ENCODE measurements at regions not wholly inside any gene's neighbourhood (a gene's known extent, or its start where the extent isn't known, plus 50 kb on each side); places are given as distances from the start of the nearest gene placed in this dataset.
"Not testable (repeated sequence)": the region's sequence is repeated elsewhere in the genome, so short reads cannot be mapped to it uniquely, and the experiment has no call there.

DNA sequence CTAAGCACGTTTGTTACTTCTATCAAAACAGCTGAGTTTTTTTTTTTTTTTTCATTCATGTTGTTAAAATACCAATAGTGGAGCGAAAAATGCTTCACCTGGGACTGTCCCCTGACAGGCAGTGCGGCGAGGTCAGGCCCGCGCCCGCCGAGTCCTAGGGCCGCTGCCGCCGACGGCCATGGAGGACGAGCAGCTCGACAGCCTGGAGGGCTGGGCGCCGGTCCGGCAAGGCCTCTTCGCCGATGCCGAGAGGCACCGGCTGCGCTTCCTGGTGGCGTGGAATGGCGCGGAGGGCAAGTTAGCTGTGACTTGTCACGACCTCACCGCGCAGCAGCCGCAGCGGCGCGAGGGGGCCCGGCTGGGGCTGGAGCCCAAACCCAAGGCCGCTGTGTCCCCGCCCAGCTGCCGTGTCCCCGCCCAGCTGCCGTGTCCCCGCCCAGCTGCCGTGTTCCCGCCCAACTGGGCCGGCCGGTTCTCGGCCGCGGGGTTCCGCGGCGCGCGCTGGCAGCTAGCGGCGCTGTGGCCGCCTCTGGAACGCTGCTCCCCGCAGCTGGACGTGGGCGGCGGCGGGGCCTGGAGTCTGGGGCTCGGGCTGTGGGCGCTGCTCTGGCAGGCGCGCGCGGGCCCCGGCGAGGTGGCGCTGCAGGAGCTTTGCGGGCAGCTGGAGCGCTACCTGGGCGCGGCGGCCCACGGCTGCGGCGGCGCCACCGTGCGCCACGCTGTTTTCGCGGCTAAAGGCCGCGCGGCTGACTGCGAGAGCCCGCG, 56.7 kb upstream of the GOLGA8R start:
- H3K9me3 ChIP-seq (ENCODE audit: low read length); in situ Hi-C loops (cut with HindIII; ENCODE audit: extremely low pct_ligation_motif_present, low pct_unique_long_range_greater_than_20kb); FAIRE-seq; H3K4me2 ChIP-seq (ENCODE audit: low read depth, low read length); H2AFZ ChIP-seq (ENCODE audit: low read length); H3K27ac ChIP-seq (ENCODE audit: extremely low read length, insufficient read depth, low read length); intact Hi-C loops (cut with micrococcal nuclease; ENCODE audit: unreplicated experiment); H3K79me2 ChIP-seq (ENCODE audit: insufficient read depth, low read length); CTCF ChIA-PET (ENCODE audit: low intra/inter-chr PET ratio, low total read pairs); H3K27me3 ChIP-seq (ENCODE audit: control insufficient read depth in 1 of 2, insufficient read depth in 2 of 2, low read length in 2 of 2); POLR2A ChIA-PET; DNase-seq (ENCODE audit: low spot score); BruUV-seq (replicated peaks); H3K36me3 ChIP-seq (replicated peaks in 1 of 2; ENCODE audit: control insufficient read depth in 1 of 2, insufficient read depth in 2 of 2, low read length in 2 of 2); H4K20me1 ChIP-seq (ENCODE audit: insufficient read depth, low read length); H3K4me1 ChIP-seq (ENCODE audit: insufficient read depth, low read length): not testable (repeated sequence)
- no CpG with 5 or more reads among the region's 89 CpGs for WGBS (ENCODE audit: low lambda C conversion rate)
- Histone ChIP-seq H3K4me3 (replicated peaks in 1 of 3; ENCODE audit: insufficient read depth in 1 of 3, low read depth in 2 of 3, low read length in 3 of 3) (peak overlapping the region in 1 of 3 experiments; percentile 26; a peak in 2 of 6 replicates), H3K9ac (ENCODE audit: insufficient read depth, low read depth, low read length) (peak overlapping the region; percentile 52; the same call in 1 of the 2 replicates)
- peak; percentile 95 for ATAC-seq
- peak; percentile 76 for TF ChIP-seq ZFY (CRISPR knock-in tag; IDR thresholded peaks at IDR 0.05)

DNA sequence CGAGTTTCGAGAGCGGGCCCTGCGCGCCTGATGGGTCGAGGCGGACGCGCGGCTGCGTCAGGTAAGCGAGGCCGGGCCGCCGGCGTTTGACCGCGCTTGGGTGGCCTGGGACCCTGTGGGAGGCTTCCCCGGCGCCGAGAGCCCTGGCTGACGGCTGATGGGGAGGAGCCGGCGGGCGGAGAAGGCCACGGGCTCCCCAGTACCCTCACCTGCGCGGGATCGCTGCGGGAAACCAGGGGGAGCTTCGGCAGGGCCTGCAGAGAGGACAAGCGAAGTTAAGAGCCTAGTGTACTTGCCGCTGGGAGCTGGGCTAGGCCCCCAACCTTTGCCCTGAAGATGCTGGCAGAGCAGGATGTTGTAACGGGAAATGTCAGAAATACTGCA, 57.3 kb upstream of the GOLGA8R start:
- peak overlapping the region in 1 of 3 experiments; percentile 26; a peak in 2 of 6 replicates for H3K4me3 ChIP-seq (replicated peaks in 1 of 3; ENCODE audit: insufficient read depth in 1 of 3, low read depth in 2 of 3, low read length in 3 of 3)
- ATAC-seq = peak; percentile 72
- WGBS (ENCODE audit: low lambda C conversion rate) = no CpG with 5 or more reads among the region's 34 CpGs
- H3K4me1 ChIP-seq (ENCODE audit: insufficient read depth, low read length); H3K36me3 ChIP-seq (replicated peaks in 1 of 2; ENCODE audit: control insufficient read depth in 1 of 2, insufficient read depth in 2 of 2, low read length in 2 of 2); BruUV-seq (replicated peaks); H3K79me2 ChIP-seq (ENCODE audit: insufficient read depth, low read length); CTCF ChIA-PET (ENCODE audit: low intra/inter-chr PET ratio, low total read pairs); H3K27ac ChIP-seq (ENCODE audit: extremely low read length, insufficient read depth, low read length); H2AFZ ChIP-seq (ENCODE audit: low read length); intact Hi-C loops (cut with micrococcal nuclease; ENCODE audit: unreplicated experiment); H3K9me3 ChIP-seq (ENCODE audit: low read length); FAIRE-seq; H4K20me1 ChIP-seq (ENCODE audit: insufficient read depth, low read length); H3K27me3 ChIP-seq (ENCODE audit: control insufficient read depth in 1 of 2, insufficient read depth in 2 of 2, low read length in 2 of 2); POLR2A ChIA-PET; H3K4me2 ChIP-seq (ENCODE audit: low read depth, low read length); in situ Hi-C loops (cut with HindIII; ENCODE audit: extremely low pct_ligation_motif_present, low pct_unique_long_range_greater_than_20kb); DNase-seq (ENCODE audit: low spot score): not testable (repeated sequence)
- H3K9ac ChIP-seq (ENCODE audit: insufficient read depth, low read depth, low read length) = peak overlapping the region; percentile 52; the same call in 1 of the 2 replicates

DNA sequence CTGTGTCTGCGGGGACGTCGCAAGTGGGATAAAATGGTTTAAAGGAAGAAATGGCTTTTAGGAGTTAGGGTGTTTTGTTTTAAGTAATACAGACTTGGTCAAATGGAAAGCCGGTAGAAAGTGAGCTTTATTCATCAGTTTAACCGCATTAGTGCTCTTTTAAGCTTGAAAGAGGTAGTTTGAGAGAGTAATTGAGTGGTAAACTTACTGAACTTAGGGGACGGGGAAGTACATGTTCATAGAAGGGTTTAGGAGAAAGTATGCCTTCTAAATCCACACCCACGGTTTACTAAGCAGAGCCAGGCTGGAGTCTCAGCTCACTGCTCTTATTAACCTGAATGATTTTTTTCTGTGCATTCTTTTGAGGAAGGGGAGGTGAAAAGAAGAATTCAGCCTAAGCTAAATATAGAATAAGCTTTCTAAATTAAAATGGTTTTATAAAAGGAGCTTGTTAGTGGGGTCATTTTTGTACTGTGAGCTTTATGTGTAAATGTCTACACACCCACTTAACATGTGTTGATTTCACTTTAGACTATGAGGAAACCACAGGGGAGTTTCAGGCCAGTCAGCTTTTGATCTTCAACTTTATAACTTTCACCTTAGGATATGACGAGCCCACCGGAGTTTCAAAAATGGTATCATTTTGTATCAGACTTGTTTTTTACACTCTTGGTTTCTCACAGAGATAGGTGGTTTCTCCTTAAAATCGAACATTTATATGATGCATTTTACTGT, 57.9 kb upstream of the GOLGA8R start:
- POLR2A ChIA-PET = not testable (repeated sequence)

DNA sequence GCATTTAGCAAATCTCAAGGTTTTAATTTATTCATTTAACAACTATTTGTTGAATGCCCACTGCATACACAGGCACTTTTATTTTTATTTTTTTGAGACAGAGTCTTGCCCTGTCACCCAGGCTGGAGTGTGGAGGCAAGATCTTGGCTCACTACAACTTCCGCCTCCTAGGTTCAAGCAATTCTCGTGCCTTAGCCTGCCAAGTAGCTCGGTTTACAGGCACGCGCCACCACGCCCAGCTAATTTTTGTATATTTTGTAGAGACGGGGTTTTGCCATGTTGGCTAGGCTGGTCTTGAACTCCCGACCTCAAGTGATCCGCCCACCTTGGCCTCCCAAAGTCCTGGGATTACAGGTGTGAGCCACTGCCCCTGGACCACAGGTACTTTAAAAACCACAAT, 67.0 kb upstream of the GOLGA8Q start:
- BruUV-seq (replicated peaks); H4K20me1 ChIP-seq (ENCODE audit: insufficient read depth, low read length); H3K4me1 ChIP-seq (ENCODE audit: insufficient read depth, low read length); ATAC-seq; POLR2A ChIA-PET; H3K36me3 ChIP-seq (replicated peaks in 1 of 2; ENCODE audit: control insufficient read depth in 1 of 2, insufficient read depth in 2 of 2, low read length in 2 of 2); H3K27me3 ChIP-seq (ENCODE audit: control insufficient read depth in 1 of 2, insufficient read depth in 2 of 2, low read length in 2 of 2); CTCF ChIA-PET (ENCODE audit: low intra/inter-chr PET ratio, low total read pairs); H3K9ac ChIP-seq (ENCODE audit: insufficient read depth, low read depth, low read length); intact Hi-C loops (cut with micrococcal nuclease; ENCODE audit: unreplicated experiment); H3K9me3 ChIP-seq (ENCODE audit: low read length); H3K27ac ChIP-seq (ENCODE audit: extremely low read length, insufficient read depth, low read length); DNase-seq (ENCODE audit: low spot score); in situ Hi-C loops (cut with HindIII; ENCODE audit: extremely low pct_ligation_motif_present, low pct_unique_long_range_greater_than_20kb); FAIRE-seq; H2AFZ ChIP-seq (ENCODE audit: low read length); H3K79me2 ChIP-seq (ENCODE audit: insufficient read depth, low read length); H3K4me2 ChIP-seq (ENCODE audit: low read depth, low read length); H3K4me3 ChIP-seq (replicated peaks in 1 of 3; ENCODE audit: insufficient read depth in 1 of 3, low read depth in 2 of 3, low read length in 3 of 3): not testable (repeated sequence)
- WGBS (ENCODE audit: low lambda C conversion rate) = 98% methylated on average over 9 of the region's 9 CpGs

More for the DNA sequence above, 57.9 kb upstream of the GOLGA8R start:
- H4K20me1 ChIP-seq (ENCODE audit: insufficient read depth, low read length); H3K27ac ChIP-seq (ENCODE audit: extremely low read length, insufficient read depth, low read length); H3K9ac ChIP-seq (ENCODE audit: insufficient read depth, low read depth, low read length); H3K4me3 ChIP-seq (replicated peaks in 1 of 3; ENCODE audit: insufficient read depth in 1 of 3, low read depth in 2 of 3, low read length in 3 of 3); in situ Hi-C loops (cut with HindIII; ENCODE audit: extremely low pct_ligation_motif_present, low pct_unique_long_range_greater_than_20kb); DNase-seq (ENCODE audit: low spot score); H3K4me1 ChIP-seq (ENCODE audit: insufficient read depth, low read length); H2AFZ ChIP-seq (ENCODE audit: low read length); intact Hi-C loops (cut with micrococcal nuclease; ENCODE audit: unreplicated experiment); ATAC-seq; H3K79me2 ChIP-seq (ENCODE audit: insufficient read depth, low read length); H3K27me3 ChIP-seq (ENCODE audit: control insufficient read depth in 1 of 2, insufficient read depth in 2 of 2, low read length in 2 of 2); H3K4me2 ChIP-seq (ENCODE audit: low read depth, low read length); CTCF ChIA-PET (ENCODE audit: low intra/inter-chr PET ratio, low total read pairs); H3K36me3 ChIP-seq (replicated peaks in 1 of 2; ENCODE audit: control insufficient read depth in 1 of 2, insufficient read depth in 2 of 2, low read length in 2 of 2); FAIRE-seq; H3K9me3 ChIP-seq (ENCODE audit: low read length): not testable (repeated sequence)
- no CpG with 5 or more reads among the region's 10 CpGs for WGBS (ENCODE audit: low lambda C conversion rate)
- TSS peak; percentile 96 for BruUV-seq (replicated peaks)
